ENCODE measurements at regions not wholly inside any gene's neighbourhood (a gene's known extent, or its start where the extent isn't known, plus 50 kb on each side); places are given as distances from the start of the nearest gene placed in this dataset.

GRCh38 chr6:22904431-22904830, 335.1 kb downstream of the HDGFL1 start:
- Histone ChIP-seq H3K4me1 (peaks cover 0 to 5% (median 0%) of the 10 kb centered on the region in 9 donors), H3K9me3 (no peaks in the 10 kb centered on the region), H3K36me3 (no peaks in the 10 kb centered on the region), H3K27ac (no peak overlapping the region), H3K27me3 (no peaks in the 10 kb centered on the region), H3K4me3 (no peak overlapping the region)
- ATAC-seq (no peak), DNase-seq (no peak)
- intact Hi-C loops (cut with DNase I) = loop anchor here in 1 of 10 donors (10.0 kb wide), 1 partner anchor 1310 kb away; the partner anchor contains the start of gene SOX4
- TF ChIP-seq CTCF (IDR thresholded peaks at IDR 0.05) = no peak
- 74 to 75% methylated on average over 5 of the region's 5 CpGs for WGBS, 2 donors

GRCh38 chr6:22906091-22906549, 336.8 kb downstream of the HDGFL1 start:
- no peak overlapping the region for H3K27ac ChIP-seq
- WGBS, 2 donors = 66 to 74% methylated on average over 3 of the region's 3 CpGs

GRCh38 chr6:22907085-22907484, 337.7 kb downstream of the HDGFL1 start:
- Histone ChIP-seq H3K27ac (no peak overlapping the region), H3K27me3 (no peaks in the 10 kb centered on the region), H3K36me3 (no peaks in the 10 kb centered on the region), H3K9me3 (no peaks in the 10 kb centered on the region), H3K4me1 (peaks cover 0 to 5% (median 0%) of the 10 kb centered on the region in 9 donors), H3K4me3 (no peak overlapping the region)
- 93 to 96% methylated on average over 1 of the region's 1 CpG for WGBS, 2 donors
- TF ChIP-seq CTCF (IDR thresholded peaks at IDR 0.05) = no peak
- DNase-seq = no peak
- intact Hi-C loops (cut with DNase I) = loop anchor here in 1 of 10 donors (10.0 kb wide), 1 partner anchor 1312 kb away; the partner anchor contains the start of gene SOX4
- no peak for ATAC-seq

More at GRCh38 chr6:22906091-22906549, 336.8 kb downstream of the HDGFL1 start:
- Histone ChIP-seq H3K36me3 (no peaks in the 10 kb centered on the region), H3K4me3 (no peak overlapping the region), H3K4me1 (peaks cover 0 to 5% (median 0%) of the 10 kb centered on the region in 9 donors), H3K9me3 (no peaks in the 10 kb centered on the region), H3K27me3 (no peaks in the 10 kb centered on the region)
- no peak for DNase-seq
- ATAC-seq = peak in 6 of 8 donors; percentile 25 to 79 (median 58)
- TF ChIP-seq CTCF (IDR thresholded peaks at IDR 0.05) = peak in 7 of 9 donors; percentile 24 to 55 (median 45)
- intact Hi-C loops (cut with DNase I) = loop anchor here in 1 of 10 donors (10.0 kb wide), 1 partner anchor 1311 kb away; the partner anchor contains the start of gene SOX4

GRCh38 chr6:22910370-22910769, 341.0 kb downstream of the HDGFL1 start:
- Histone ChIP-seq H3K4me1 (peaks cover 0 to 21% (median 0%) of the 10 kb centered on the region in 9 donors), H3K27ac (no peak overlapping the region), H3K27me3 (no peaks in the 10 kb centered on the region), H3K36me3 (no peaks in the 10 kb centered on the region), H3K9me3 (no peaks in the 10 kb centered on the region), H3K4me3 (no peak overlapping the region)
- ATAC-seq (no peak), DNase-seq (no peak)
- intact Hi-C loops (cut with DNase I) = no loop called here
- TF ChIP-seq CTCF (IDR thresholded peaks at IDR 0.05) = no peak
- WGBS, 2 donors = 94% methylated on average over 4 of the region's 4 CpGs
